ENCODE measurements at regions not wholly inside any gene's neighbourhood (a gene's known extent, or its start where the extent isn't known, plus 50 kb on each side); places are given as distances from the start of the nearest gene placed in this dataset.

DNA sequence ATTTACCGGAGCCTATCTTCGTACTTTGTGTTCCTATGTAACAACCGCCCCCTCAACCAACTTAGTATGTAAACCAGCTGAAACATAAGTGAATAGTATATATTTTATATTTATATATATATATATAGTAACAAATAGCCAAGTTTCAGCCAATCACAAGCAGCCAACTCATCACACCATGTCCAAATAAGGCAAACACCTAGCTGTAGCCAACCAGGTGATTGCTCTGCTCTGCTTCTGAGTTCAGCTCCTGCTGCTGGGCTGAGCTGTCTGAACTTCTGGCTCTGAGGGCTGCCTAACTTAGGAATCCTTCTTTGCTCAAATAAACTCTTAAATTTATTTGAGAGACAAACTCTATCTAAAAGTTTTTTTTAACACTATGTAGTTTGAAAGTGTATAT lies 101.6 kb upstream of the SOX4 start:
- Histone ChIP-seq H4K20me1 (ENCODE audit: insufficient read depth, low read length) (no peaks in the 10 kb centered on the region), H2AFZ (ENCODE audit: low read depth, low read length) (no peak overlapping the region), H3K36me3 (ENCODE audit: insufficient read depth, low read length) (no peaks in the 10 kb centered on the region), H3K4me1 (ENCODE audit: insufficient read depth, low read length) (no peaks in the 10 kb centered on the region), H3K27ac (ENCODE audit: low read length) (no peak overlapping the region), H3K9me3 (ENCODE audit: insufficient read depth, low read length, severe bottlenecking) (no peaks in the 10 kb centered on the region), H3K9ac (ENCODE audit: low read depth, low read length) (no peak overlapping the region), H3K27me3 (ENCODE audit: insufficient read depth, low read length, poor library complexity) (no peaks in the 10 kb centered on the region), H3K4me2 (ENCODE audit: insufficient read depth, low read length) (no peak overlapping the region), H3K79me2 (ENCODE audit: insufficient read depth, low read length) (no peaks in the 10 kb centered on the region), H3K4me3 (ENCODE audit: low read depth in 1 of 2, low read length in 2 of 2) (no peak overlapping the region)
- no peak for ATAC-seq (ENCODE audit: insufficient read depth, low read depth)
- TF ChIP-seq, protein P1, sequence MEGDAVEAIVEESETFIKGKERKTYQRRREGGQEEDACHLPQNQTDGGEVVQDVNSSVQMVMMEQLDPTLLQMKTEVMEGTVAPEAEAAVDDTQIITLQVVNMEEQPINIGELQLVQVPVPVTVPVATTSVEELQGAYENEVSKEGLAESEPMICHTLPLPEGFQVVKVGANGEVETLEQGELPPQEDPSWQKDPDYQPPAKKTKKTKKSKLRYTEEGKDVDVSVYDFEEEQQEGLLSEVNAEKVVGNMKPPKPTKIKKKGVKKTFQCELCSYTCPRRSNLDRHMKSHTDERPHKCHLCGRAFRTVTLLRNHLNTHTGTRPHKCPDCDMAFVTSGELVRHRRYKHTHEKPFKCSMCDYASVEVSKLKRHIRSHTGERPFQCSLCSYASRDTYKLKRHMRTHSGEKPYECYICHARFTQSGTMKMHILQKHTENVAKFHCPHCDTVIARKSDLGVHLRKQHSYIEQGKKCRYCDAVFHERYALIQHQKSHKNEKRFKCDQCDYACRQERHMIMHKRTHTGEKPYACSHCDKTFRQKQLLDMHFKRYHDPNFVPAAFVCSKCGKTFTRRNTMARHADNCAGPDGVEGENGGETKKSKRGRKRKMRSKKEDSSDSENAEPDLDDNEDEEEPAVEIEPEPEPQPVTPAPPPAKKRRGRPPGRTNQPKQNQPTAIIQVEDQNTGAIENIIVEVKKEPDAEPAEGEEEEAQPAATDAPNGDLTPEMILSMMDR (IDR thresholded peaks at IDR 0.05; ENCODE audit: borderline replicate concordance, extremely low read depth, low read length, poor library complexity, severe bottlenecking), result no peak
- TF ChIP-seq EZH2 (IDR thresholded peaks at IDR 0.05; ENCODE audit: borderline replicate concordance, low read depth, low read length, severe bottlenecking), result no peak
- no peak for DNase-seq

DNA sequence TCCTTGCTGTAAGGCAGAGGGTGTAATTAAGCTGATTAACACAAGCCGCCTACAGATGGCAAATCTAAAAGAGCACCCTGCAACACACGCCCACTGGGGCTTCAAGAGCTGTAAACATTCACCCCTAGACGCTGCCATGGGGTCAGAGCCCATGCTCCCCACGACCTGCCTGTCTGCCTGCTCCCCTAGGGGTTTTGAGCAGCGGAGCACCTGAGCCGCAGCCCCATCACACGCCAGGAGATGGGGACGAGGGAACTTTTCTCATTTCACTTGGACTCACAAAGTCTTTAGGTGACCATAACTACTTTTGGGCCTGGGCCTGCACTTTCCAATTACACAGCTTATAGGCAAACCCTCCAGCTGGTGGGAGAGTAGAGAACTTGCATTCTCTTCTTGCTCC lies 99.0 kb upstream of the SOX4 start:
- no peak for DNase-seq
- Histone ChIP-seq H3K27ac (ENCODE audit: low read length) (no peak overlapping the region), H3K27me3 (ENCODE audit: insufficient read depth, low read length, poor library complexity) (no peaks in the 10 kb centered on the region), H3K9ac (ENCODE audit: low read depth, low read length) (no peak overlapping the region), H3K4me3 (ENCODE audit: low read depth in 1 of 2, low read length in 2 of 2) (no peak overlapping the region), H2AFZ (ENCODE audit: low read depth, low read length) (no peak overlapping the region), H3K9me3 (ENCODE audit: insufficient read depth, low read length, severe bottlenecking) (no peaks in the 10 kb centered on the region), H3K36me3 (ENCODE audit: insufficient read depth, low read length) (no peaks in the 10 kb centered on the region), H3K79me2 (ENCODE audit: insufficient read depth, low read length) (no peaks in the 10 kb centered on the region), H3K4me1 (ENCODE audit: insufficient read depth, low read length) (no peaks in the 10 kb centered on the region), H3K4me2 (ENCODE audit: insufficient read depth, low read length) (no peak overlapping the region), H4K20me1 (ENCODE audit: insufficient read depth, low read length) (no peaks in the 10 kb centered on the region)
- no peak for ATAC-seq (ENCODE audit: insufficient read depth, low read depth)
- TF ChIP-seq EZH2 (IDR thresholded peaks at IDR 0.05; ENCODE audit: borderline replicate concordance, low read depth, low read length, severe bottlenecking), result no peak
- TF ChIP-seq, protein P1 (IDR thresholded peaks at IDR 0.05; ENCODE audit: borderline replicate concordance, extremely low read depth, low read length, poor library complexity, severe bottlenecking), result no peak

DNA sequence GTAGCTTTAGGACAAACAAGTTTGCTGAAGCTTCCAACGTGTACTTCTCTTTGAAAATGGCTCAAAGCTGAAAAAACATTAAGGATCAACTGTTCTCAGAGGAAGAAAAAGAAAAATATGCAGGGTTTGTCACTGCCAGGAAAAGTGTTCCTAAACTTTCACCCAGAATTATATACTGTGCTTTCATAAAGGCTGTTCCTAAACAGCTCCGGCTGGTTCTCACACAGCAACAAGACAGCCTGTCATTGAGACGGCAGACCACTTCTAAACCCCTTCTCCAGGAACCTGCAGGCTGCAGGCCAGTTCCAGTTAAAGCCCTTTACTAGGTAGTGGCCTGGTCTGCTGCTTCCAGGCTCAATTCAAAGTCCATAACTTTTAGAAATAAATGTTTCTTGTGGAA lies 97.4 kb upstream of the SOX4 start:
- Histone ChIP-seq H3K27me3 (ENCODE audit: insufficient read depth, low read length, poor library complexity) (no peaks in the 10 kb centered on the region), H3K36me3 (ENCODE audit: insufficient read depth, low read length) (no peaks in the 10 kb centered on the region), H3K9ac (ENCODE audit: low read depth, low read length) (no peak overlapping the region), H3K4me3 (ENCODE audit: low read depth in 1 of 2, low read length in 2 of 2) (no peak overlapping the region), H4K20me1 (ENCODE audit: insufficient read depth, low read length) (no peaks in the 10 kb centered on the region), H3K79me2 (ENCODE audit: insufficient read depth, low read length) (no peaks in the 10 kb centered on the region), H3K4me2 (ENCODE audit: insufficient read depth, low read length) (no peak overlapping the region), H3K4me1 (ENCODE audit: insufficient read depth, low read length) (0 out of 2 replicates have a peak, but pooled peaks cover 3% of the 10 kb centered on the region), H3K9me3 (ENCODE audit: insufficient read depth, low read length, severe bottlenecking) (no peaks in the 10 kb centered on the region), H2AFZ (ENCODE audit: low read depth, low read length) (no peak overlapping the region), H3K27ac (ENCODE audit: low read length) (no peak overlapping the region)
- no peak for TF ChIP-seq EZH2 (IDR thresholded peaks at IDR 0.05; ENCODE audit: borderline replicate concordance, low read depth, low read length, severe bottlenecking)
- TF ChIP-seq, protein P1 (IDR thresholded peaks at IDR 0.05; ENCODE audit: borderline replicate concordance, extremely low read depth, low read length, poor library complexity, severe bottlenecking), result no peak
- ATAC-seq (ENCODE audit: insufficient read depth, low read depth) (no peak), DNase-seq (no peak)

DNA sequence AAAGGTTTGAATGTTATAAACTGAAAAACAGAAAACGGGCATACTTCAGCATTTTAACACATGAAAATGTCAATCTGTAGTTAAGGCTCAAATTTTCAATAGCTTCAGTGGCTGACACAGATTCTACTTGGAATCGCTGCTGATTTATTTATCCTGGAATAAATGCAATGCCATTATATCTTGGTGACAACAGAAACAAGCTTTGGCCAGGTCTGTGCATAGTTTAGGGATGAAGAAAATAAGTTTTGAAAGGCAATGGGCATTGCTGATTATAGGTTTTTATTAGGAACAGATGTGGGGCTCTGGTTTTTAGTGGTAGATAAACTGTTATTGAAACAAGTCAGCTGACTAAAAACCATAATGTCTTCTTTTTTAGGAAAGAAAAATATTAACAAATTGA lies 96.8 kb upstream of the SOX4 start:
- no peaks in the 10 kb centered on the region for H3K36me3 ChIP-seq (ENCODE audit: insufficient read depth, low read length)
- H4K20me1 ChIP-seq (ENCODE audit: insufficient read depth, low read length), result no peaks in the 10 kb centered on the region
- H3K4me1 ChIP-seq (ENCODE audit: insufficient read depth, low read length), result 0 out of 2 replicates have a peak, but pooled peaks cover 3% of the 10 kb centered on the region
- no peaks in the 10 kb centered on the region for H3K79me2 ChIP-seq (ENCODE audit: insufficient read depth, low read length)
- no peak overlapping the region for H2AFZ ChIP-seq (ENCODE audit: low read depth, low read length)
- TF ChIP-seq, protein P1 (IDR thresholded peaks at IDR 0.05; ENCODE audit: borderline replicate concordance, extremely low read depth, low read length, poor library complexity, severe bottlenecking), result no peak
- TF ChIP-seq EZH2 (IDR thresholded peaks at IDR 0.05; ENCODE audit: borderline replicate concordance, low read depth, low read length, severe bottlenecking), result no peak
- H3K9ac ChIP-seq (ENCODE audit: low read depth, low read length), result no peak overlapping the region
- H3K4me2 ChIP-seq (ENCODE audit: insufficient read depth, low read length), result no peak overlapping the region
- H3K9me3 ChIP-seq (ENCODE audit: insufficient read depth, low read length, severe bottlenecking), result no peaks in the 10 kb centered on the region
- ATAC-seq (ENCODE audit: insufficient read depth, low read depth) (no peak), DNase-seq (no peak)
- H3K4me3 ChIP-seq (ENCODE audit: low read depth in 1 of 2, low read length in 2 of 2), result no peak overlapping the region
- no peak overlapping the region for H3K27ac ChIP-seq (ENCODE audit: low read length)
- no peaks in the 10 kb centered on the region for H3K27me3 ChIP-seq (ENCODE audit: insufficient read depth, low read length, poor library complexity)

Data from DND-41 (cell line).